GM12875 (cell line): ENCODE measurements at regions not wholly inside any gene's neighbourhood (a gene's known extent, or its start where the extent isn't known, plus 50 kb on each side); places are given as distances from the start of the nearest gene placed in this dataset.

Experiments used
- H3K4me3 ChIP-seq: one replicate; pipeline ENCODE4 v1.5.1; 2011; ENCODE audit warnings: low read depth, low read length, control low read depth
- CTCF ChIP-seq: IDR thresholded peaks from 2 replicates; pipeline ENCODE4 v1.5.1; 2011; ENCODE audit warnings: low read depth, mild to moderate bottlenecking, control low read depth, inconsistent platforms, low read length, moderate library complexity, borderline replicate concordance; ENCODE audit not compliant: insufficient read depth

- TF ChIP-seq CTCF = no peak
- no peak overlapping the region for H3K4me3 ChIP-seq
Measured at GRCh38 chr12:66044731-66045130, 85.8 kb downstream of the LLPH start.

- no peak overlapping the region for H3K4me3 ChIP-seq
- TF ChIP-seq CTCF = no peak
Measured at GRCh38 chr12:66043035-66043434, 87.5 kb downstream of the LLPH start.

- TF ChIP-seq CTCF = no peak
- no peak overlapping the region for H3K4me3 ChIP-seq
Measured at GRCh38 chr12:66041651-66042363, 88.7 kb downstream of the LLPH start.

- H3K4me3 ChIP-seq = no peak overlapping the region
- TF ChIP-seq CTCF = no peak
Measured at GRCh38 chr12:66036317-66036716, 94.2 kb downstream of the LLPH start.

- TF ChIP-seq CTCF = 0 out of 2 replicates have a peak, but pooled peaks have one; percentile 16
- no peak overlapping the region for H3K4me3 ChIP-seq
Measured at GRCh38 chr12:66035288-66035966, 95.1 kb downstream of the LLPH start.

- H3K4me3 ChIP-seq = no peak overlapping the region
- TF ChIP-seq CTCF = no peak
Measured at GRCh38 chr12:66033151-66033550, 97.4 kb downstream of the LLPH start.

- H3K4me3 ChIP-seq = no peak overlapping the region
- TF ChIP-seq CTCF = no peak
Measured at GRCh38 chr12:66032739-66033138, 97.8 kb downstream of the LLPH start.
